HCT116 (cell line): ENCODE measurements at regions not wholly inside any gene's neighbourhood (a gene's known extent, or its start where the extent isn't known, plus 50 kb on each side); places are given as distances from the start of the nearest gene placed in this dataset.

Experiments
- ATAC-seq: fragments of 200-7000 bp; cut with Tn5 transposase; 2 replicates; pipeline ENCODE4 v1.9.1; 2020; ENCODE audit warnings: mild to moderate bottlenecking, moderate library complexity
- BruUV-seq: library from RNA; stranded (reverse); fragments of 400-500 nt; replicated peaks from 2 replicates; lab custom pipeline; 2021; lab: Mats Ljungman, UMichigan
- CTCF ChIA-PET: fragments of 300-600 bp; sonication (Branson Sonifier 250); formaldehyde crosslinking; loops from one replicate; lab custom pipeline; 2021; ENCODE audit warnings: antibody characterized with exemption; lab: Charles Lee
- POLR2A ChIA-PET: fragments of 300-600, 350-600 bp; sonication (Branson Sonifier 250); formaldehyde crosslinking; loops from one replicate; lab custom pipeline; 2021; ENCODE audit warnings: antibody characterized with exemption; lab: Charles Lee
- RAD21 ChIA-PET, 2 experiments: fragments of 300-600 bp; sonication (Branson Sonifier 250); formaldehyde crosslinking; loops; one replicate each; lab custom pipeline; 2023; ENCODE audit warnings: low total read pairs in 2 of 2; ENCODE audit not compliant: uncharacterized antibody in 2 of 2, unreplicated experiment in 2 of 2, low non-redundant PET in 1 of 2; lab: Charles Lee
- DNase-seq: peaks from one replicate; pipeline ENCODE4 v3.0.0-alpha.2; 2010; ENCODE audit warnings: low read depth, low spot score
- H2AFZ ChIP-seq: fragments of 200-600 bp; shearing (Covaris generic), sonication (generic); 2 replicates; pipeline ENCODE4 v1.6.1; 2017; ENCODE audit warnings: low read depth, mixed run types, mixed read lengths, antibody characterized with exemption, low read length; ENCODE audit not compliant: poor library complexity, severe bottlenecking
- H3K27ac ChIP-seq: 2 replicates; pipeline ENCODE4 v1.5.1; 2012; ENCODE audit warnings: low read depth, low read length
- H3K27me3 ChIP-seq: fragments of 200-600 bp; sonication (generic); 2 replicates; pipeline ENCODE4 v1.6.1; 2016; ENCODE audit warnings: mixed run types, low read length, mixed read lengths; ENCODE audit not compliant: insufficient read depth
- H3K36me3 ChIP-seq, 2 experiments: fragments of 200-500 bp in 1 of 2; fragments of 200-600 bp in 1 of 2; sonication (Bioruptor generic) in 1 of 2; sonication (generic) in 1 of 2; 2 replicates each; pipeline versions ENCODE4 v1.5.1 to v1.6.1; 2014 to 2016; ENCODE audit warnings: low read length in 2 of 2, inconsistent platforms in 1 of 2, mixed read lengths in 1 of 2, mixed run types in 1 of 2; ENCODE audit not compliant: insufficient read depth in 2 of 2, control insufficient read depth in 1 of 2
- H3K4me1 ChIP-seq, 2 experiments: fragments of 200-600 bp in 1 of 2; sonication (generic) in 1 of 2; 2 replicates each; pipeline versions ENCODE4 v1.5.1 to v1.6.1; 2012 to 2017; ENCODE audit warnings: low read length in 2 of 2, inconsistent platforms in 1 of 2, mild to moderate bottlenecking in 1 of 2, mixed read lengths in 1 of 2, mixed run types in 1 of 2, moderate library complexity in 1 of 2; ENCODE audit not compliant: insufficient read depth in 2 of 2, control insufficient read depth in 1 of 2
- H3K4me2 ChIP-seq: fragments of 200-600 bp; sonication (generic); 2 replicates; pipeline ENCODE4 v1.6.1; 2017; ENCODE audit warnings: mixed run types, low read length, mixed read lengths
- H3K4me3 ChIP-seq, 2 experiments: fragments of 200-600 bp in 1 of 2; sonication (generic) in 1 of 2; replicated peaks in 1 of 2; 2 replicates each; pipeline ENCODE4 v1.5.1; 2011 to 2016; ENCODE audit warnings: low read length in 2 of 2, control low read depth in 1 of 2, low read depth in 1 of 2, mild to moderate bottlenecking in 1 of 2, mixed read lengths in 1 of 2, mixed run types in 1 of 2
- H3K79me2 ChIP-seq: fragments of 200-600 bp; sonication (generic); 2 replicates; pipeline ENCODE4 v1.6.1; 2017; ENCODE audit warnings: mild to moderate bottlenecking, mixed run types, low read length, moderate library complexity, mixed read lengths; ENCODE audit not compliant: insufficient read depth
- H3K9ac ChIP-seq: fragments of 200-600 bp; sonication (generic); 2 replicates; pipeline ENCODE4 v1.6.1; 2016; ENCODE audit warnings: low read length, mixed read lengths
- H3K9me2 ChIP-seq: fragments of 200-600 bp; sonication (generic), shearing (Covaris generic); 2 replicates; pipeline ENCODE4 v1.6.1; 2017; ENCODE audit warnings: mixed run types, mild to moderate bottlenecking, moderate library complexity; ENCODE audit not compliant: insufficient read depth
- H3K9me3 ChIP-seq, 2 experiments: fragments of 200-500 bp in 1 of 2; fragments of 200-600 bp in 1 of 2; sonication (Bioruptor generic) in 1 of 2; sonication (generic) in 1 of 2; 2 replicates each; pipeline ENCODE4 v1.6.1; 2014 to 2017; ENCODE audit warnings: low read length in 2 of 2, mixed read lengths in 2 of 2, inconsistent platforms in 1 of 2, low read depth in 1 of 2, mild to moderate bottlenecking in 1 of 2, mixed run types in 1 of 2, moderate library complexity in 1 of 2; ENCODE audit not compliant: control insufficient read depth in 1 of 2, insufficient read depth in 1 of 2
- H4K20me1 ChIP-seq: fragments of 200-600 bp; sonication (generic), shearing (Covaris generic); 2 replicates; pipeline ENCODE4 v1.6.1; 2017; ENCODE audit warnings: mixed run types, mild to moderate bottlenecking, moderate library complexity; ENCODE audit not compliant: insufficient read depth
- CBX3 ChIP-seq: IDR thresholded peaks from 2 replicates; pipeline ENCODE4 v1.6.1; 2012; ENCODE audit warnings: low read depth
- CEBPB ChIP-seq: IDR thresholded peaks from 2 replicates; pipeline ENCODE4 v1.6.1; 2012; ENCODE audit warnings: low read depth
- EGR1 ChIP-seq: IDR thresholded peaks from 2 replicates; pipeline ENCODE4 v1.6.1; 2012; ENCODE audit warnings: low read depth
- ELF1 ChIP-seq: IDR thresholded peaks from 2 replicates; pipeline ENCODE4 v1.6.1; 2012; ENCODE audit warnings: low read depth, borderline replicate concordance
- JUND ChIP-seq: IDR thresholded peaks from 2 replicates; pipeline ENCODE4 v1.6.1; 2012
- POLR2AphosphoS5 ChIP-seq: IDR thresholded peaks from 2 replicates; pipeline ENCODE4 v1.6.1; 2011; ENCODE audit warnings: mild to moderate bottlenecking, low read depth, low read length, moderate library complexity
- intact Hi-C: fragments of 100-400 bp; cut with micrococcal nuclease; formaldehyde crosslinking; loops from 2 replicates; pipeline ENCODE4 v1.10.0; 2022

DNA sequence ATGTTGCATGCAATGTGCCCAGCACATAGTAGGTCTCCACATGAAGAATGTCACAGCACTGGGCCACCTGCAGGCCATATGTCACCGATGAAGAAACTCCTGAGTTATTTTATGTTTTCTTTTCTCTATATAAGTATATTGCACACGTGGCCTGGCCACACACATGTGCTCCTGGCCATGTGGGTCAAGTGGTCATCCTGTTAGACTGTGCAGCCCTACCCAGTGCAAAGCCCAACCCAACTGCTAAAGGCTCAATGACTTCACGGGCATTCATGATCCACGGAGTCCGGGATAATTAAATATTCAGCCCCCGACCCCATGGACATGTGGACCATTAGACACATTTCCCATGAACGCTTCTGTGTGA is 163.2 kb downstream of the TEX29 start:
- DNase-seq (no peak), ATAC-seq (no peak)
- Histone ChIP-seq H3K9me3 (peaks cover 4 to 9% of the 10 kb centered on the region in 2 experiments; a peak in 2 of 4 replicates), H3K27me3 (no peaks in the 10 kb centered on the region), H4K20me1 (no peaks in the 10 kb centered on the region), H3K4me2 (no peak overlapping the region), H3K9me2 (no peaks in the 10 kb centered on the region), H3K4me3 (no peak overlapping the region), H3K27ac (no peak overlapping the region), H2AFZ (no peak overlapping the region), H3K36me3 (no peaks in the 10 kb centered on the region), H3K79me2 (no peaks in the 10 kb centered on the region), H3K9ac (no peak overlapping the region), H3K4me1 (no peaks in the 10 kb centered on the region)
- intact Hi-C loops = no loop called here
- ChIA-PET RAD21 (no interaction called here), CTCF (no interaction called here), POLR2A (no interaction called here)
- TF ChIP-seq ELF1 (no peak), CEBPB (no peak)
- no TSS peak for BruUV-seq

DNA sequence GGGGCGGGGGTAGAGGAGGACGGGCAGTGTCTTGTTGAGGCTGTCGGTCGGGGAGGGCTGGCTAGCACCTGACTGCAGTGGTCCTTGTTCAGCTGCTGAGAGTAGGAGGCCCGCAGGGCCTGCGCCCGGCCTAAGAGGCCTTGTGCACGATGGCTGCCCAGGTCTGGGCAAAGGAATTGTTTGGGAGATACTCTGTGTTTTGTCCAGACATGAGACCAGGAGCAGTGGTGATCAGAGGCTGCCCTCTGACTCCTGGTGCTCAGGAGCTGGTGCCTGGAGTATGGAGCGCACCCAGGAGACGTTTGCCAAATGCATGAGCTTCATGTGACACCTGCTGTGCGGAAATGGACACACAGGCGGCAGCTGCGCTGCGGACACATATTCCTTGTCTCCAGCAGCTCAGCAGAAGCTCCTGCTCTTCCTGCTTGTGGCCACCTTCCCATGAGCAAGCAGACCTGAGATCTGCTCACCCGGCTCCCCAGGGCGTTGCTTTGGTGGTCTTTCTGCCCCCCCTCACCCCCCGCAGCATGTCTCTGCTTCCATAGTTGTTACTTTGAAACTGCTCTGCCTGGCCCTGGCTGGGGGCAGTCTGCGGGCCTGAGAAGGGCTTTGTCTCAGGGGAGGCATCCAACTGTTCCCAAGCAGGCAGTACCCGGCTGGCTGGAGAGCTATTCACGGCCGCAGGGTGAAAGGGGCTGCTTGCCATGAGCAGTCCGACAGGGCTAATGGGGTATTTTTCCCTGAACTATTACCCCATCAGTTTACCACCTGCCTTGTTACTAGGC is 163.9 kb downstream of the TEX29 start:
- Histone ChIP-seq H3K4me2 (no peak overlapping the region), H3K4me3 (no peak overlapping the region), H4K20me1 (no peaks in the 10 kb centered on the region)
- intact Hi-C loops = no loop called here
- TF ChIP-seq POLR2AphosphoS5 (no peak), JUND (no peak), CBX3 (no peak), EGR1 (no peak)
- TF ChIP-seq, all 23 proteins: peak for 0
- no TSS peak for BruUV-seq
- H3K9me3 ChIP-seq = peaks cover 4 to 9% of the 10 kb centered on the region in 2 experiments; a peak in 2 of 4 replicates
- ChIA-PET CTCF (no interaction called here), RAD21 (no interaction called here), POLR2A (no interaction called here)
- H2AFZ ChIP-seq = no peak overlapping the region
- no peaks in the 10 kb centered on the region for H3K36me3 ChIP-seq
- ATAC-seq (no peak), DNase-seq (no peak)
- H3K9me2 ChIP-seq = no peaks in the 10 kb centered on the region
- H3K27me3 ChIP-seq = no peaks in the 10 kb centered on the region
- no peak overlapping the region for H3K9ac ChIP-seq
- no peaks in the 10 kb centered on the region for H3K4me1 ChIP-seq
- no peak overlapping the region for H3K27ac ChIP-seq
- no peaks in the 10 kb centered on the region for H3K79me2 ChIP-seq
